ENCODE measurements at regions not wholly inside any gene's neighbourhood (a gene's known extent, or its start where the extent isn't known, plus 50 kb on each side); places are given as distances from the start of the nearest gene placed in this dataset.

- Mint-ChIP-seq H3K36me3 (peaks cover 7% of the 10 kb centered on the region), H3K27me3 (ENCODE audit: low read depth in 2 of 2) (no peaks in the 10 kb centered on the region), H3K4me1 (no peaks in the 10 kb centered on the region), H3K27ac (no peak overlapping the region), H3K4me3 (no peak overlapping the region), H3K9me3 (peaks cover 2% of the 10 kb centered on the region in 2 donors)
- no peak overlapping the region for H3K27ac ChIP-seq (ENCODE audit: low read length)
- no peak overlapping the region for H3K4me3 ChIP-seq (ENCODE audit: low read length)
- WGBS (ENCODE audit: insufficient coverage): 84% methylated on average over 3 of the region's 4 CpGs
- H3K36me3 ChIP-seq (ENCODE audit: control insufficient read depth, insufficient read depth, low read length): no peaks in the 10 kb centered on the region
- H3K4me1 ChIP-seq (ENCODE audit: control insufficient read depth, insufficient read depth, low read length): no peaks in the 10 kb centered on the region
- no peak for TF ChIP-seq CTCF (IDR thresholded peaks at IDR 0.05)
- intact Hi-C loops (cut with micrococcal nuclease): no loop called here
- no peak for ATAC-seq
- no peak for DNase-seq
- no peaks in the 10 kb centered on the region for H3K27me3 ChIP-seq (ENCODE audit: control insufficient read depth, insufficient read depth, low read length)
- H3K9me3 ChIP-seq (ENCODE audit: control insufficient read depth, insufficient read depth, low read length): no peaks in the 10 kb centered on the region
Measured at GRCh38 chr4:35511851-35512250, 732.5 kb downstream of the ARAP2 start.

GRCh38 chr4:35516102-35516501 is 728.2 kb downstream of the ARAP2 start:
- Histone ChIP-seq H3K9me3 (ENCODE audit: control insufficient read depth, insufficient read depth, low read length) (no peaks in the 10 kb centered on the region), H3K27ac (ENCODE audit: low read length) (no peak overlapping the region), H3K36me3 (ENCODE audit: control insufficient read depth, insufficient read depth, low read length) (no peaks in the 10 kb centered on the region), H3K4me1 (ENCODE audit: control insufficient read depth, insufficient read depth, low read length) (no peaks in the 10 kb centered on the region), H3K27me3 (ENCODE audit: control insufficient read depth, insufficient read depth, low read length) (no peaks in the 10 kb centered on the region), H3K4me3 (ENCODE audit: low read length) (no peak overlapping the region)
- no peak for TF ChIP-seq CTCF (IDR thresholded peaks at IDR 0.05)
- DNase-seq (no peak), ATAC-seq (no peak)
- peaks cover 7% of the 10 kb centered on the region for H3K36me3 Mint-ChIP-seq
- H3K27ac Mint-ChIP-seq: no peak overlapping the region
- no peaks in the 10 kb centered on the region for H3K4me1 Mint-ChIP-seq
- H3K27me3 Mint-ChIP-seq (ENCODE audit: low read depth in 2 of 2): no peaks in the 10 kb centered on the region
- no CpG with 5 or more reads among the region's 1 CpG for WGBS (ENCODE audit: insufficient coverage)
- intact Hi-C loops (cut with micrococcal nuclease): no loop called here
- H3K4me3 Mint-ChIP-seq: no peak overlapping the region
- H3K9me3 Mint-ChIP-seq: peaks cover 2 to 5% of the 10 kb centered on the region in 2 donors

GRCh38 chr4:35520059-35520458 is 724.3 kb downstream of the ARAP2 start:
- Histone ChIP-seq H3K27me3 (ENCODE audit: control insufficient read depth, insufficient read depth, low read length) (no peaks in the 10 kb centered on the region), H3K4me3 (ENCODE audit: low read length) (no peak overlapping the region), H3K9me3 (ENCODE audit: control insufficient read depth, insufficient read depth, low read length) (no peaks in the 10 kb centered on the region), H3K27ac (ENCODE audit: low read length) (no peak overlapping the region), H3K4me1 (ENCODE audit: control insufficient read depth, insufficient read depth, low read length) (no peaks in the 10 kb centered on the region), H3K36me3 (ENCODE audit: control insufficient read depth, insufficient read depth, low read length) (no peaks in the 10 kb centered on the region)
- peaks cover 2 to 8% of the 10 kb centered on the region in 2 donors for H3K9me3 Mint-ChIP-seq
- H3K27me3 Mint-ChIP-seq (ENCODE audit: low read depth in 2 of 2): no peaks in the 10 kb centered on the region
- no peak for DNase-seq
- no peak overlapping the region for H3K4me3 Mint-ChIP-seq
- WGBS (ENCODE audit: insufficient coverage): 85% methylated on average over 1 of the region's 1 CpG
- peaks cover 6% of the 10 kb centered on the region for H3K36me3 Mint-ChIP-seq
- H3K27ac Mint-ChIP-seq: no peak overlapping the region
- no peak for ATAC-seq
- intact Hi-C loops (cut with micrococcal nuclease): no loop called here
- no peaks in the 10 kb centered on the region for H3K4me1 Mint-ChIP-seq
- no peak for TF ChIP-seq CTCF (IDR thresholded peaks at IDR 0.05)

GRCh38 chr4:35521682-35522081 is 722.6 kb downstream of the ARAP2 start:
- WGBS (ENCODE audit: insufficient coverage): no CpG with 5 or more reads among the region's 1 CpG
- intact Hi-C loops (cut with micrococcal nuclease): no loop called here
- no peaks in the 10 kb centered on the region for H3K4me1 ChIP-seq (ENCODE audit: control insufficient read depth, insufficient read depth, low read length)

More at GRCh38 chr4:35521682-35522081, 722.6 kb downstream of the ARAP2 start:
- TF ChIP-seq CTCF (IDR thresholded peaks at IDR 0.05): no peak
- H3K4me1 Mint-ChIP-seq: no peaks in the 10 kb centered on the region
- no peaks in the 10 kb centered on the region for H3K27me3 ChIP-seq (ENCODE audit: control insufficient read depth, insufficient read depth, low read length)
- H3K4me3 Mint-ChIP-seq: no peak overlapping the region
- no peak overlapping the region for H3K27ac Mint-ChIP-seq
- H3K4me3 ChIP-seq (ENCODE audit: low read length): no peak overlapping the region
- H3K27me3 Mint-ChIP-seq (ENCODE audit: low read depth in 2 of 2): no peaks in the 10 kb centered on the region
- H3K9me3 ChIP-seq (ENCODE audit: control insufficient read depth, insufficient read depth, low read length): no peaks in the 10 kb centered on the region
- peaks cover 0 to 8% of the 10 kb centered on the region in 2 donors for H3K9me3 Mint-ChIP-seq
- no peaks in the 10 kb centered on the region for H3K36me3 ChIP-seq (ENCODE audit: control insufficient read depth, insufficient read depth, low read length)
- no peak for ATAC-seq
- no peak overlapping the region for H3K27ac ChIP-seq (ENCODE audit: low read length)
- no peak for DNase-seq
- H3K36me3 Mint-ChIP-seq: no peaks in the 10 kb centered on the region

All from natural killer cell (primary cell).